Mucosa of rectum (tissue), 2 donors: ENCODE measurements at regions not wholly inside any gene's neighbourhood (a gene's known extent, or its start where the extent isn't known, plus 50 kb on each side); places are given as distances from the start of the nearest gene placed in this dataset.

Experiments
- H3K27ac ChIP-seq, 2 donors: one replicate each; pipeline ENCODE4 v1.7.0; 2013; ENCODE audit warnings: inconsistent platforms in 2 of 2, low read depth in 2 of 2, low read length in 2 of 2
- H3K27me3 ChIP-seq, 2 donors: one replicate each; pipeline ENCODE4 v1.7.0; 2013; ENCODE audit warnings: low read length in 2 of 2; ENCODE audit not compliant: control insufficient read depth in 2 of 2, insufficient read depth in 2 of 2
- H3K36me3 ChIP-seq, 2 donors: one replicate each; pipeline ENCODE4 v1.7.0; 2013; ENCODE audit warnings: low read length in 2 of 2; ENCODE audit not compliant: control insufficient read depth in 2 of 2, insufficient read depth in 2 of 2
- H3K4me1 ChIP-seq, 2 donors: one replicate each; pipeline ENCODE4 v1.7.0; 2013; ENCODE audit warnings: low read length in 2 of 2, mild to moderate bottlenecking in 1 of 2; ENCODE audit not compliant: control insufficient read depth in 2 of 2, insufficient read depth in 2 of 2
- H3K4me3 ChIP-seq, 2 donors: one replicate each; pipeline ENCODE4 v1.7.0; 2013; ENCODE audit warnings: low read length in 2 of 2
- H3K9ac ChIP-seq, 2 donors: one replicate each; pipeline ENCODE4 v1.7.0; 2013; ENCODE audit warnings: low read length in 2 of 2, low read depth in 1 of 2, mild to moderate bottlenecking in 1 of 2
- H3K9me3 ChIP-seq, 2 donors: one replicate each; pipeline ENCODE4 v1.7.0; 2013; ENCODE audit warnings: low read length in 2 of 2; ENCODE audit not compliant: control insufficient read depth in 2 of 2
- donor health status: healthy.
- donor health status: Normal muscosa, but diverticular disease.

GRCh38 chr7:130884437-130885417, 150.7 kb upstream of the KLF14 start:
- Histone ChIP-seq H3K4me1 (peaks cover 15 to 35% of the 10 kb centered on the region in 2 donors), H3K36me3 (peaks cover 49 to 61% of the 10 kb centered on the region in 2 donors), H3K4me3 (no peak overlapping the region), H3K9me3 (no peaks in the 10 kb centered on the region), H3K27ac (no peak overlapping the region), H3K9ac (no peak overlapping the region), H3K27me3 (no peaks in the 10 kb centered on the region)

- H3K36me3 ChIP-seq, result peaks cover 58 to 62% of the 10 kb centered on the region in 2 donors
- H3K4me3 ChIP-seq, result no peak overlapping the region
- H3K27me3 ChIP-seq, result no peaks in the 10 kb centered on the region
- peaks cover 15 to 35% of the 10 kb centered on the region in 2 donors for H3K4me1 ChIP-seq
- H3K9me3 ChIP-seq, result no peaks in the 10 kb centered on the region
- no peak overlapping the region for H3K9ac ChIP-seq
- peak overlapping the region in 1 of 2 donors; percentile 25 for H3K27ac ChIP-seq
Observed at GRCh38 chr7:130886438-130887135, 152.6 kb upstream of the KLF14 start.

GRCh38 chr7:130887182-130887956, 153.4 kb upstream of the KLF14 start:
- H3K9ac ChIP-seq, result no peak overlapping the region
- H3K36me3 ChIP-seq, result peaks cover 50 to 55% of the 10 kb centered on the region in 2 donors
- no peak overlapping the region for H3K4me3 ChIP-seq
- peaks cover 15 to 35% of the 10 kb centered on the region in 2 donors for H3K4me1 ChIP-seq
- H3K27ac ChIP-seq, result peak overlapping the region in 1 of 2 donors; percentile 20
- no peaks in the 10 kb centered on the region for H3K9me3 ChIP-seq
- H3K27me3 ChIP-seq, result no peaks in the 10 kb centered on the region

GRCh38 chr7:130887957-130888371, 154.0 kb upstream of the KLF14 start:
- Histone ChIP-seq H3K27ac (peak overlapping the region in 1 of 2 donors; percentile 20), H3K4me1 (peaks cover 20 to 39% of the 10 kb centered on the region in 2 donors), H3K27me3 (no peaks in the 10 kb centered on the region), H3K36me3 (peaks cover 44 to 49% of the 10 kb centered on the region in 2 donors), H3K9ac (no peak overlapping the region), H3K4me3 (no peak overlapping the region), H3K9me3 (no peaks in the 10 kb centered on the region)

- H3K4me1 ChIP-seq, result peaks cover 20 to 39% of the 10 kb centered on the region in 2 donors
- no peaks in the 10 kb centered on the region for H3K9me3 ChIP-seq
- no peaks in the 10 kb centered on the region for H3K27me3 ChIP-seq
- no peak overlapping the region for H3K9ac ChIP-seq
- no peak overlapping the region for H3K4me3 ChIP-seq
- peaks cover 41 to 46% of the 10 kb centered on the region in 2 donors for H3K36me3 ChIP-seq
- H3K27ac ChIP-seq, result no peak overlapping the region
Observed at GRCh38 chr7:130888468-130888867, 154.5 kb upstream of the KLF14 start.

- H3K36me3 ChIP-seq, result peaks cover 25 to 34% of the 10 kb centered on the region in 2 donors
Observed at GRCh38 chr7:130890176-130891020, 156.4 kb upstream of the KLF14 start.

GRCh38 chr7:130891254-130892094, 157.5 kb upstream of the KLF14 start:
- no peaks in the 10 kb centered on the region for H3K9me3 ChIP-seq
- H3K27me3 ChIP-seq, result no peaks in the 10 kb centered on the region
- H3K27ac ChIP-seq, result peak overlapping the region; percentile 33 to 43
- peak overlapping the region in 1 of 2 donors; percentile 8 for H3K9ac ChIP-seq
- H3K36me3 ChIP-seq, result peaks cover 31 to 41% of the 10 kb centered on the region in 2 donors
- H3K4me1 ChIP-seq, result peaks cover 29 to 48% of the 10 kb centered on the region in 2 donors
- H3K4me3 ChIP-seq, result no peak overlapping the region

More at GRCh38 chr7:130890176-130891020, 156.4 kb upstream of the KLF14 start:
- Histone ChIP-seq H3K4me1 (peaks cover 28 to 45% of the 10 kb centered on the region in 2 donors), H3K9ac (no peak overlapping the region), H3K27me3 (no peaks in the 10 kb centered on the region), H3K4me3 (no peak overlapping the region), H3K9me3 (no peaks in the 10 kb centered on the region), H3K27ac (peak overlapping the region in 1 of 2 donors; percentile 41)

- no peak overlapping the region for H3K4me3 ChIP-seq
- H3K4me1 ChIP-seq, result peaks cover 38 to 49% of the 10 kb centered on the region in 2 donors
- H3K9me3 ChIP-seq, result no peaks in the 10 kb centered on the region
- H3K9ac ChIP-seq, result no peak overlapping the region
- H3K27me3 ChIP-seq, result no peaks in the 10 kb centered on the region
- peak overlapping the region in 1 of 2 donors; percentile 33 for H3K27ac ChIP-seq
- H3K36me3 ChIP-seq, result peaks cover 38 to 41% of the 10 kb centered on the region in 2 donors
Observed at GRCh38 chr7:130893441-130893894, 159.5 kb upstream of the KLF14 start.
